ENCODE measurements at regions not wholly inside any gene's neighbourhood (a gene's known extent, or its start where the extent isn't known, plus 50 kb on each side); places are given as distances from the start of the nearest gene placed in this dataset.

DNA sequence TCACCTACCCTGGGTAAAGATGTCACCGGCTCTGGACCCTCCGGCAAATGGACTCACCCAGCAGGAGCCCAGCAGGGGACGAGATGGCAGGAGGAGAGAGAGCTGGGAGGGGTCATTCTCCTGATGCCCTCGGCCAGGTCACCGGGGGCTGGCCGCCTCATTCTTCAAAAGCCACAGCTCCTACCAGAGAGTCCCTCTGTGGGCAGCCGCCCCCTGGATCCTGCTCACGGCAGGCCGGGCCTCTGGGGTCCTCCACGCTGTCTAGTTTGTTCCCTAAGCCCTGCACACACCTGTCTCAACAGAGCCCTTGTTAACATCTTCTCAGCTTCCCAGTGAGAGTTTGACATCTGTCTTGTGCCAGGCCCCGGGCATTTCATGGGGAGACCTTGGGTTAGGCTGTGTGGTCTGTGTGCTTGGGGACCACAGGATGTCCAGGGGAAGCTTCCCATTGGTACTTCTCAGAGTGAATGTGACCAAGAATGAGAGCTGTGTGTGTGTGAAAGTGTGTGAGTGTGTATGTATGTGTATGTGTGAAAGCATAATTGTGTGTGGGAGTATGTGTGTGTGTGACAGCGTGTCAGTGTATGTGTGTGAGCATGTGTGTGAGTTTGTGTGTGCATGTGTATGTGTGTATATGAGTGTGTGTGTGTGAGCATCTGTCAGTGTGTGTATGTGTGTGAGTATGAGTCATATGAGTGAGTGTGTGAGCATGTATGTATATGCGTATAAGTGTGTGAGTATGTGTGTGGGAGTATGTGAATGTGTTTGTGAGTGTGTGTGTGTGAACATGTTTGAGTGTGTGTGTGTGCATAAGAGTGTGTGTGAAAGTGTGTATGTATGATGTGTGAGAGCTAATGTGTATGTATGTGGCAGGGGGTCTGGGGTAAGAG, 65.5 kb upstream of the BCO1 start:
- TF ChIP-seq, protein P1, sequence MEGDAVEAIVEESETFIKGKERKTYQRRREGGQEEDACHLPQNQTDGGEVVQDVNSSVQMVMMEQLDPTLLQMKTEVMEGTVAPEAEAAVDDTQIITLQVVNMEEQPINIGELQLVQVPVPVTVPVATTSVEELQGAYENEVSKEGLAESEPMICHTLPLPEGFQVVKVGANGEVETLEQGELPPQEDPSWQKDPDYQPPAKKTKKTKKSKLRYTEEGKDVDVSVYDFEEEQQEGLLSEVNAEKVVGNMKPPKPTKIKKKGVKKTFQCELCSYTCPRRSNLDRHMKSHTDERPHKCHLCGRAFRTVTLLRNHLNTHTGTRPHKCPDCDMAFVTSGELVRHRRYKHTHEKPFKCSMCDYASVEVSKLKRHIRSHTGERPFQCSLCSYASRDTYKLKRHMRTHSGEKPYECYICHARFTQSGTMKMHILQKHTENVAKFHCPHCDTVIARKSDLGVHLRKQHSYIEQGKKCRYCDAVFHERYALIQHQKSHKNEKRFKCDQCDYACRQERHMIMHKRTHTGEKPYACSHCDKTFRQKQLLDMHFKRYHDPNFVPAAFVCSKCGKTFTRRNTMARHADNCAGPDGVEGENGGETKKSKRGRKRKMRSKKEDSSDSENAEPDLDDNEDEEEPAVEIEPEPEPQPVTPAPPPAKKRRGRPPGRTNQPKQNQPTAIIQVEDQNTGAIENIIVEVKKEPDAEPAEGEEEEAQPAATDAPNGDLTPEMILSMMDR (IDR thresholded peaks at IDR 0.05; ENCODE audit: insufficient read depth in 1 of 2, low read depth in 1 of 2, low read length in 1 of 2, severe bottlenecking in 1 of 2, unreplicated experiment in 1 of 2), result no peak
- H3K27me3 Mint-ChIP-seq (ENCODE audit: insufficient read depth, unreplicated experiment), result no peaks in the 10 kb centered on the region
- H3K4me3 ChIP-seq (ENCODE audit: low read depth, low read length), result no peak overlapping the region
- H3K4me1 Mint-ChIP-seq (ENCODE audit: low read depth, unreplicated experiment), result peaks cover 7% of the 10 kb centered on the region
- H3K27me3 ChIP-seq (replicated peaks; ENCODE audit: control insufficient read depth, insufficient read depth, low read length), result no peaks in the 10 kb centered on the region
- H3K9me3 ChIP-seq, result no peaks in the 10 kb centered on the region
- no peaks in the 10 kb centered on the region for H3K36me3 ChIP-seq (ENCODE audit: control insufficient read depth, insufficient read depth, low read length)
- H3K36me3 Mint-ChIP-seq (ENCODE audit: insufficient read depth, unreplicated experiment), result no peaks in the 10 kb centered on the region
- H3K4me1 ChIP-seq, result peaks cover 14% of the 10 kb centered on the region
- POLR2A ChIA-PET, result no interaction called here
- intact Hi-C loops (cut with micrococcal nuclease; ENCODE audit: unreplicated experiment), result no loop called here
- DNase-seq, result no peak
- no peak overlapping the region for H3K27ac Mint-ChIP-seq (ENCODE audit: unreplicated experiment)
- no peak overlapping the region for H3K4me3 Mint-ChIP-seq (ENCODE audit: unreplicated experiment)
- no TSS peak for BruUV-seq (replicated peaks)
- no peaks in the 10 kb centered on the region for H3K9me3 Mint-ChIP-seq (ENCODE audit: unreplicated experiment)
- CTCF ChIA-PET, result no interaction called here

DNA sequence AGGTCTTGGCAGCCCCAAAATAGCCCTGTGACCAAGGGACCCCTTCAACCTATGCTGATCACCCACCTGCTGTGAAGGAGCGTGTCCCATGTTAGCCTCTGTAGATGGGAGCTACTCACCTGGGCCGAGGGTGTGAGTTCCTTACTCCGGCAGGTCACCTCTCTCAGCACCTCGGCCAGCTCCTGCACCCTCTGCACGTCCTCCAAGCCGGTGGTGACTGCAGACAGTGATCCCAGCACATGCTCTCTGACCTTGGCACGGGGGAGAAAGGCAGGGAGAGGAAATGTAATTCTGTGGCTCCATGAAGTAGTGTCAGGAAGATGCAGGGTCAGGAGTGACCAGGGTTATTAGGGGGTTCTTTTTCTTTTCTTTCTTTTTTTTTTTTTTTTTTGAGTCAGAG, 67.7 kb upstream of the BCO1 start:
- no TSS peak for BruUV-seq (replicated peaks)
- H3K27me3 ChIP-seq (replicated peaks; ENCODE audit: control insufficient read depth, insufficient read depth, low read length), result no peaks in the 10 kb centered on the region
- peak; percentile 59 to 67 for DNase-seq
- Mint-ChIP-seq H3K27me3 (ENCODE audit: insufficient read depth, unreplicated experiment) (no peaks in the 10 kb centered on the region), H3K4me1 (ENCODE audit: low read depth, unreplicated experiment) (peaks cover 7% of the 10 kb centered on the region), H3K9me3 (ENCODE audit: unreplicated experiment) (no peaks in the 10 kb centered on the region), H3K4me3 (ENCODE audit: unreplicated experiment) (no peak overlapping the region), H3K27ac (ENCODE audit: unreplicated experiment) (no peak overlapping the region), H3K36me3 (ENCODE audit: insufficient read depth, unreplicated experiment) (no peaks in the 10 kb centered on the region)
- TF ChIP-seq, protein P1 (IDR thresholded peaks at IDR 0.05; ENCODE audit: insufficient read depth in 1 of 2, low read depth in 1 of 2, low read length in 1 of 2, severe bottlenecking in 1 of 2, unreplicated experiment in 1 of 2), result no peak
- H3K4me1 ChIP-seq, result peaks cover 14% of the 10 kb centered on the region
- POLR2A ChIA-PET, result no interaction called here
- CTCF ChIA-PET, result no interaction called here
- H3K36me3 ChIP-seq (ENCODE audit: control insufficient read depth, insufficient read depth, low read length), result no peaks in the 10 kb centered on the region
- H3K4me3 ChIP-seq (ENCODE audit: low read depth, low read length), result no peak overlapping the region
- intact Hi-C loops (cut with micrococcal nuclease; ENCODE audit: unreplicated experiment), result no loop called here
- H3K9me3 ChIP-seq, result no peaks in the 10 kb centered on the region

DNA sequence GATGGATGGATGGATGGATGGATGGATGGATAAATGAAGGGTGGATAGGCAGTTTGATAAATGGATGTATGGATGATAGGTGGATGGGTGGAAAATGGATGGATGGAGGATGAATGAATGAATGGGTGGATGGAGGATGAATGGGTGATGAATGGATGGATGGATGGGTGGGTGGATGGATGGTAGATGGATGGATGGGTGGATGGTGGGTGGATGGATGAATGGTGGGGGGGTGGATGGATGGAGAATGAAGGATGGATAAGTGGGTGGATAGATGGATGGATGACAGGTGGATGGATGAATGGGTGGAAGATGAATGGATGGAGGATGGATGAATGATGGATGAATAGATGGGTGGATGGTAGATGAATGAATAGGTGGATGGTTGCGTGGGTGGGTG, 70.1 kb upstream of the BCO1 start:
- ChIA-PET CTCF (no interaction called here), POLR2A (no interaction called here)
- H3K36me3 ChIP-seq (ENCODE audit: control insufficient read depth, insufficient read depth, low read length), result no peaks in the 10 kb centered on the region
- Mint-ChIP-seq H3K36me3 (ENCODE audit: insufficient read depth, unreplicated experiment) (no peaks in the 10 kb centered on the region), H3K4me1 (ENCODE audit: low read depth, unreplicated experiment) (no peaks in the 10 kb centered on the region), H3K9me3 (ENCODE audit: unreplicated experiment) (no peaks in the 10 kb centered on the region), H3K27me3 (ENCODE audit: insufficient read depth, unreplicated experiment) (no peaks in the 10 kb centered on the region), H3K4me3 (ENCODE audit: unreplicated experiment) (no peak overlapping the region), H3K27ac (ENCODE audit: unreplicated experiment) (no peak overlapping the region)
- TF ChIP-seq, protein P1 (IDR thresholded peaks at IDR 0.05; ENCODE audit: insufficient read depth in 1 of 2, low read depth in 1 of 2, low read length in 1 of 2, severe bottlenecking in 1 of 2, unreplicated experiment in 1 of 2), result no peak
- intact Hi-C loops (cut with micrococcal nuclease; ENCODE audit: unreplicated experiment), result no loop called here
- no TSS peak for BruUV-seq (replicated peaks)
- no peaks in the 10 kb centered on the region for H3K27me3 ChIP-seq (replicated peaks; ENCODE audit: control insufficient read depth, insufficient read depth, low read length)
- DNase-seq, result no peak
- no peaks in the 10 kb centered on the region for H3K9me3 ChIP-seq
- H3K4me1 ChIP-seq, result peaks cover 9% of the 10 kb centered on the region
- no peak overlapping the region for H3K4me3 ChIP-seq (ENCODE audit: low read depth, low read length)

Measured in Caco-2 (cell line).